ENCODE measurements at regions not wholly inside any gene's neighbourhood (a gene's known extent, or its start where the extent isn't known, plus 50 kb on each side); places are given as distances from the start of the nearest gene placed in this dataset.
"Not testable (repeated sequence)": the region's sequence is repeated elsewhere in the genome, so short reads cannot be mapped to it uniquely, and the experiment has no call there.

DNA sequence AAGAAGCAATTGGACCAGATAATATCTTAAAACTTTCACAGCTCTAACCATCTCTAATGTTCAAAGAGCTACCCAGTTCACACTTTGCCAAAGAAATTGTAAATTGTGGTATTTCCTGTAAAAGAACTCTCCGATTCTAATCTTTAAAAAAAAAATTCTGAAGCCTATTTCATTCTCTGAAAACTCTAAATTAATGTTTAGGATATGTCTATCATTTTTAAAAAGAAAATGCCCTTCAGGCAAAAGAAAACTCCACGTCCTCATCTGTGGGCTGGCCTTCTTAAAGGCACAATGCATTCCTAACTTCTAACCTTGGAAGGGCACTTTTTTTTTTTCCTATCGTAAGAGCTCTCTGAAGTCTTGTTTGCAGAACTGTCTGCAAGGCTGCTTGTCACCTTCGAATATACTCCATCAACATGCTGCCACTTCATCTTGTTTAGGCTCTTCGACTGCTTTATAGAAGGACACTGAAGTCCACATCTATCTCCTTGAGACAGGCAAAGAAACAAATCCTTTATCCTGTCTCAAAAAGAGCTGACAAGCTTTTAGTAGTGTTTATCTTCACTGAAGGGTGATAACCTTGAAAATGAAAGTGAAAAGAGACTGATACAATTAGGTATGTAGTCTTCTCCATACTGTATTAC is 124.3 kb upstream of the SLC39A10 start:
- ChIA-PET CTCF (interaction anchor here (0.6 to 2.1 kb wide), 3 partner anchors 56 to 141 kb away, joined by 3 to 9 read pairs (median 3); no protein-coding TSS in a partner anchor), POLR2A (no interaction called here)
- no peak overlapping the region for H3K27ac ChIP-seq (ENCODE audit: extremely low read depth, low read depth, low read length)
- H3K36me3 ChIP-seq (ENCODE audit: control insufficient read depth in 2 of 2, insufficient read depth in 1 of 2, low read length in 2 of 2), result no peaks in the 10 kb centered on the region
- H3K4me1 ChIP-seq (ENCODE audit: control insufficient read depth, insufficient read depth, low read length), result no peaks in the 10 kb centered on the region
- H3K4me3 ChIP-seq (ENCODE audit: low read depth, low read length), result no peak overlapping the region; the same call in 1 of the 2 replicates
- no peaks in the 10 kb centered on the region for H3K9me3 ChIP-seq (ENCODE audit: control insufficient read depth, insufficient read depth, low read depth, low read length)
- TF ChIP-seq, protein P1, sequence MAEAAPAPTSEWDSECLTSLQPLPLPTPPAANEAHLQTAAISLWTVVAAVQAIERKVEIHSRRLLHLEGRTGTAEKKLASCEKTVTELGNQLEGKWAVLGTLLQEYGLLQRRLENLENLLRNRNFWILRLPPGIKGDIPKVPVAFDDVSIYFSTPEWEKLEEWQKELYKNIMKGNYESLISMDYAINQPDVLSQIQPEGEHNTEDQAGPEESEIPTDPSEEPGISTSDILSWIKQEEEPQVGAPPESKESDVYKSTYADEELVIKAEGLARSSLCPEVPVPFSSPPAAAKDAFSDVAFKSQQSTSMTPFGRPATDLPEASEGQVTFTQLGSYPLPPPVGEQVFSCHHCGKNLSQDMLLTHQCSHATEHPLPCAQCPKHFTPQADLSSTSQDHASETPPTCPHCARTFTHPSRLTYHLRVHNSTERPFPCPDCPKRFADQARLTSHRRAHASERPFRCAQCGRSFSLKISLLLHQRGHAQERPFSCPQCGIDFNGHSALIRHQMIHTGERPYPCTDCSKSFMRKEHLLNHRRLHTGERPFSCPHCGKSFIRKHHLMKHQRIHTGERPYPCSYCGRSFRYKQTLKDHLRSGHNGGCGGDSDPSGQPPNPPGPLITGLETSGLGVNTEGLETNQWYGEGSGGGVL (tag by site-specific recombination; IDR thresholded peaks at IDR 0.05), result no peak
- TF ChIP-seq BCL6B (tag by site-specific recombination; IDR thresholded peaks at IDR 0.05) (no peak), ZNF560 (tag by site-specific recombination; IDR thresholded peaks at IDR 0.05; ENCODE audit: borderline replicate concordance) (no peak), ZNF624 (tag by site-specific recombination; IDR thresholded peaks at IDR 0.05) (no peak)

- Histone ChIP-seq H3K4me1 (ENCODE audit: control insufficient read depth, insufficient read depth, low read length) (no peaks in the 10 kb centered on the region), H3K4me3 (ENCODE audit: low read depth, low read length) (no peak overlapping the region), H3K36me3 (ENCODE audit: control insufficient read depth in 2 of 2, insufficient read depth in 1 of 2, low read length in 2 of 2) (no peaks in the 10 kb centered on the region), H3K9me3 (ENCODE audit: control insufficient read depth, insufficient read depth, low read depth, low read length) (no peaks in the 10 kb centered on the region), H3K27ac (ENCODE audit: extremely low read depth, low read depth, low read length) (no peak overlapping the region)
- TF ChIP-seq ZNF621 (tag by site-specific recombination; IDR thresholded peaks at IDR 0.05) (no peak), ZNF529 (tag by site-specific recombination; IDR thresholded peaks at IDR 0.05; ENCODE audit: insufficient replicate concordance) (no peak), PRDM1 (tag by site-specific recombination; IDR thresholded peaks at IDR 0.05) (no peak), ZEB2 (tag by site-specific recombination; IDR thresholded peaks at IDR 0.05) (no peak)
- TF ChIP-seq, protein P2, sequence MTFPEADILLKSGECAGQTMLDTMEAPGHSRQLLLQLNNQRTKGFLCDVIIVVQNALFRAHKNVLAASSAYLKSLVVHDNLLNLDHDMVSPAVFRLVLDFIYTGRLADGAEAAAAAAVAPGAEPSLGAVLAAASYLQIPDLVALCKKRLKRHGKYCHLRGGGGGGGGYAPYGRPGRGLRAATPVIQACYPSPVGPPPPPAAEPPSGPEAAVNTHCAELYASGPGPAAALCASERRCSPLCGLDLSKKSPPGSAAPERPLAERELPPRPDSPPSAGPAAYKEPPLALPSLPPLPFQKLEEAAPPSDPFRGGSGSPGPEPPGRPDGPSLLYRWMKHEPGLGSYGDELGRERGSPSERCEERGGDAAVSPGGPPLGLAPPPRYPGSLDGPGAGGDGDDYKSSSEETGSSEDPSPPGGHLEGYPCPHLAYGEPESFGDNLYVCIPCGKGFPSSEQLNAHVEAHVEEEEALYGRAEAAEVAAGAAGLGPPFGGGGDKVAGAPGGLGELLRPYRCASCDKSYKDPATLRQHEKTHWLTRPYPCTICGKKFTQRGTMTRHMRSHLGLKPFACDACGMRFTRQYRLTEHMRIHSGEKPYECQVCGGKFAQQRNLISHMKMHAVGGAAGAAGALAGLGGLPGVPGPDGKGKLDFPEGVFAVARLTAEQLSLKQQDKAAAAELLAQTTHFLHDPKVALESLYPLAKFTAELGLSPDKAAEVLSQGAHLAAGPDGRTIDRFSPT (tag by site-specific recombination; IDR thresholded peaks at IDR 0.05), result no peak
- ChIA-PET CTCF (interaction anchor here (2.1 kb wide), 1 partner anchor 128 kb away, joined by 9 read pairs; no protein-coding TSS in a partner anchor), POLR2A (no interaction called here)
Measured at GRCh38 chr2:195532255-195532627, 124.8 kb upstream of the SLC39A10 start.

DNA sequence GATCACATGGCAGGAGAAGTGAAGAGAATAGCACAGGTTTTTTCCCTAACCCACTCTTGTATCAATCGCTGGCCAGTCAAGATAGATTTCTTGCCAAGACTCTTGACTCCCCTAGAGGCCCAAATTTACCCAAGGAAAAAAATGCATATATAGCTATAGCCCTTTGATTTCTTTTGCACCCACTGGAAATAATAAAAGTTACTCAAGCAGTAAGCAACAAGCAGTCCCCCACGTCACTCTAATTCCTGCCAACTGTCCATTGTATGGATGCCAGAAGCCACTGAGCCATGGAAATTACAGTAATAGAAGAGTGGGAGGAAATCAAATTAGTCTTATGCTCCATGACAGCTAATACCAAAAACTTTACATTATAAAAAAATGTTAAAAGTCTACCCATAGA is 125.3 kb upstream of the SLC39A10 start:
- ChIA-PET CTCF (no interaction called here), POLR2A (no interaction called here)
- H3K4me3 ChIP-seq (ENCODE audit: low read depth, low read length), result no peak overlapping the region
- TF ChIP-seq ZNF266 (tag by site-specific recombination; IDR thresholded peaks at IDR 0.05; ENCODE audit: low read depth) (no peak), ZBTB7A (tag by site-specific recombination; IDR thresholded peaks at IDR 0.05; ENCODE audit: low read depth) (no peak), ZNF558 (tag by site-specific recombination; IDR thresholded peaks at IDR 0.05) (no peak), ZNF341 (tag by site-specific recombination; IDR thresholded peaks at IDR 0.05; ENCODE audit: low read depth) (no peak), ZNF10 (tag by site-specific recombination; IDR thresholded peaks at IDR 0.05) (no peak), WT1 (tag by site-specific recombination; IDR thresholded peaks at IDR 0.05) (no peak), ZBTB1 (tag by site-specific recombination; IDR thresholded peaks at IDR 0.05) (no peak), ZNF785 (tag by site-specific recombination; IDR thresholded peaks at IDR 0.05) (no peak), PRDM1 (tag by site-specific recombination; IDR thresholded peaks at IDR 0.05) (no peak), ZNF670 (tag by site-specific recombination; IDR thresholded peaks at IDR 0.05; ENCODE audit: low read depth) (no peak), MYNN (tag by site-specific recombination; IDR thresholded peaks at IDR 0.05; ENCODE audit: borderline replicate concordance) (no peak), ZNF791 (tag by site-specific recombination; IDR thresholded peaks at IDR 0.05) (no peak), ZNF76 (tag by site-specific recombination; IDR thresholded peaks at IDR 0.05; ENCODE audit: borderline replicate concordance, low read depth) (no peak), ZNF48 (tag by site-specific recombination; IDR thresholded peaks at IDR 0.05) (no peak), GLI2 (tag by site-specific recombination; IDR thresholded peaks at IDR 0.05; ENCODE audit: borderline replicate concordance, low read depth) (no peak), FEZF1 (tag by site-specific recombination; IDR thresholded peaks at IDR 0.05) (no peak)
- no peaks in the 10 kb centered on the region for H3K9me3 ChIP-seq (ENCODE audit: control insufficient read depth, insufficient read depth, low read depth, low read length)
- no peaks in the 10 kb centered on the region for H3K36me3 ChIP-seq (ENCODE audit: control insufficient read depth in 2 of 2, insufficient read depth in 1 of 2, low read length in 2 of 2)
- H3K4me1 ChIP-seq (ENCODE audit: control insufficient read depth, insufficient read depth, low read length), result no peaks in the 10 kb centered on the region
- no peak overlapping the region for H3K27ac ChIP-seq (ENCODE audit: extremely low read depth, low read depth, low read length)

DNA sequence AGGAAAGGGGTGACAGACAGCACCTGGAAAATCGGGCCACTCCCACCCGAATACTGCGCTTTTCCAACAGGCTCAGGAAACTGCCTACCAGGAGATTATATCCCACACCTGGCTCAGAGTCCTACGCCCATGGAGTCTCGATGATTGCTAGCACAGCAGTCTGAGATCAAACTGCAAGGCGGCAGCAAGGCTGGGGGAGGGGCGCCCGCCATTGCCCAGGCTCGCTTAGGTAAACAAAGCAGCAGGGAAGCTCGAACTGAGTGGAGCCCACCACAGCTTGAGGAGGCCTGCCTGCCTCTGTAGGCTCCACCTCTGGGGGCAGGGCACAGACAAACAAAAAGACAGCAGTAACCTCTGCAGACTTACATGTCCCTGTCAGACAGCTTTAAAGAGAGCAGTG is 133.8 kb upstream of the SLC39A10 start:
- H3K9me3 ChIP-seq (ENCODE audit: control insufficient read depth, insufficient read depth, low read depth, low read length); CTCF ChIA-PET; H3K4me1 ChIP-seq (ENCODE audit: control insufficient read depth, insufficient read depth, low read length); H3K27ac ChIP-seq (ENCODE audit: extremely low read depth, low read depth, low read length); POLR2A ChIA-PET; H3K4me3 ChIP-seq (ENCODE audit: low read depth, low read length); H3K36me3 ChIP-seq (ENCODE audit: control insufficient read depth in 2 of 2, insufficient read depth in 1 of 2, low read length in 2 of 2): not testable (repeated sequence)
